H1 (cell line): ENCODE measurements at regions not wholly inside any gene's neighbourhood (a gene's known extent, or its start where the extent isn't known, plus 50 kb on each side); places are given as distances from the start of the nearest gene placed in this dataset.

Experiments used
- CTCF ChIA-PET: fragments of 300-600 bp; sonication (Branson Sonifier 250); formaldehyde crosslinking; loops from one replicate; lab custom pipeline; 2021; ENCODE audit not compliant: partially characterized antibody; lab: Charles Lee
- POLR2A ChIA-PET: fragments of 300-600 bp; sonication (Branson Sonifier 250); formaldehyde crosslinking; loops from one replicate; lab custom pipeline; 2021; ENCODE audit warnings: inconsistent platforms; ENCODE audit not compliant: partially characterized antibody; lab: Charles Lee
- DNase-seq, 2 experiments: peaks; one replicate each; pipeline versions ENCODE4 v3.0.0 to v3.0.0-alpha.2; 2010 to 2022; ENCODE audit warnings: low spot score in 2 of 2, low read depth in 1 of 2, mixed read lengths in 1 of 2
- FAIRE-seq: peaks from 2 replicates; lab custom pipeline; 2011; peaks lifted over from hg19 to GRCh38; lab: Jason Lieb, UNC
- H2AFZ ChIP-seq: 2 replicates; pipeline ENCODE4 v1.8.1; 2012; ENCODE audit warnings: low read length, inconsistent platforms
- H2AK5ac ChIP-seq: 2 replicates; pipeline ENCODE4 v1.6.1; 2013; ENCODE audit warnings: low read depth, low read length
- H2BK120ac ChIP-seq: replicated peaks from 2 replicates; pipeline ENCODE3; 2013; ENCODE audit warnings: low read depth, low read length, inconsistent platforms
- H2BK12ac ChIP-seq: 2 replicates; pipeline ENCODE4 v1.6.1; 2013; ENCODE audit warnings: low read depth, low read length
- H2BK15ac ChIP-seq: 2 replicates; pipeline ENCODE4 v1.6.1; 2013; ENCODE audit warnings: low read length
- H2BK20ac ChIP-seq: 2 replicates; pipeline ENCODE4 v1.6.1; 2013; ENCODE audit warnings: low read length
- H2BK5ac ChIP-seq: 2 replicates; pipeline ENCODE4 v1.6.1; 2013; ENCODE audit warnings: low read depth, low read length
- H3K14ac ChIP-seq: 2 replicates; pipeline ENCODE4 v1.6.1; 2013; ENCODE audit warnings: inconsistent platforms; ENCODE audit not compliant: insufficient read length
- H3K18ac ChIP-seq: 2 replicates; pipeline ENCODE4 v1.6.1; 2013; ENCODE audit warnings: low read length; ENCODE audit errors: extremely low read depth
- H3K23ac ChIP-seq: 2 replicates; pipeline ENCODE4 v1.6.1; 2013; ENCODE audit warnings: inconsistent platforms; ENCODE audit not compliant: insufficient read length
- H3K23me2 ChIP-seq: 2 replicates; pipeline ENCODE4 v1.6.1; 2013; ENCODE audit warnings: low read depth, low read length
- H3K27ac ChIP-seq: 2 replicates; pipeline ENCODE4 v1.6.1; 2011; ENCODE audit warnings: low read depth, low read length, inconsistent platforms
- H3K27me3 ChIP-seq, 4 experiments: replicated peaks in 1 of 4; 1 replicate in 1 of 4; 2 replicates in 3 of 4; pipeline versions ENCODE4 v1.6.1 to v1.8.1; 2011 to 2013; ENCODE audit warnings: low read length in 3 of 4, mild to moderate bottlenecking in 3 of 4, inconsistent platforms in 2 of 4, mixed read lengths in 2 of 4, moderate library complexity in 1 of 4; ENCODE audit not compliant: control insufficient read depth in 3 of 4, insufficient read depth in 3 of 4; ENCODE audit errors: extremely low read depth in 1 of 4
- H3K36me3 ChIP-seq, 4 experiments: 2 replicates each; pipeline versions ENCODE4 v1.6.1 to v1.8.1; 2011 to 2013; ENCODE audit warnings: mild to moderate bottlenecking in 4 of 4, low read length in 3 of 4, moderate library complexity in 2 of 4, control low read depth in 1 of 4, inconsistent platforms in 1 of 4; ENCODE audit not compliant: insufficient read depth in 4 of 4, control insufficient read depth in 2 of 4
- H3K4ac ChIP-seq: replicated peaks from 2 replicates; pipeline ENCODE3; 2013; ENCODE audit warnings: low read length, low read depth, mixed read lengths, inconsistent platforms; ENCODE audit not compliant: insufficient read length
- H3K4me1 ChIP-seq, 4 experiments: replicated peaks in 1 of 4; 1 replicate in 1 of 4; 2 replicates in 3 of 4; pipeline versions ENCODE4 v1.6.1 to v1.8.1; 2011 to 2013; ENCODE audit warnings: low read length in 3 of 4, inconsistent platforms in 2 of 4, mixed read lengths in 1 of 4; ENCODE audit not compliant: insufficient read depth in 4 of 4, control insufficient read depth in 3 of 4
- H3K4me2 ChIP-seq, 2 experiments: 2 replicates each; pipeline versions ENCODE4 v1.6.1 to v1.8.1; 2011 to 2013; ENCODE audit warnings: low read depth in 2 of 2, low read length in 2 of 2, control low read depth in 1 of 2, inconsistent platforms in 1 of 2, mild to moderate bottlenecking in 1 of 2; ENCODE audit not compliant: insufficient read depth in 1 of 2
- H3K4me3 ChIP-seq, 4 experiments: fragments of 200-600, 300-600 bp in 1 of 4; sonication (generic), shearing (Covaris generic), sonication (Bioruptor Twin) in 1 of 4; 2 replicates each; pipeline versions ENCODE4 v1.5.1 to v1.8.1; 2011 to 2016; ENCODE audit warnings: low read length in 4 of 4, low read depth in 3 of 4, control low read depth in 2 of 4, inconsistent platforms in 2 of 4, mild to moderate bottlenecking in 2 of 4, mixed read lengths in 1 of 4, moderate library complexity in 1 of 4; ENCODE audit not compliant: insufficient read depth in 2 of 4; ENCODE audit errors: extremely low read depth in 1 of 4
- H3K56ac ChIP-seq: replicated peaks from 2 replicates; pipeline ENCODE3; 2013; ENCODE audit warnings: low read depth, mild to moderate bottlenecking, mixed read lengths, low read length, inconsistent platforms; ENCODE audit not compliant: insufficient read length
- H3K79me1 ChIP-seq: 2 replicates; pipeline ENCODE4 v1.6.1; 2013; ENCODE audit warnings: low read depth, low read length, control low read depth
- H3K79me2 ChIP-seq, 2 experiments: 2 replicates each; pipeline versions ENCODE4 v1.6.1 to v1.8.1; 2012 to 2013; ENCODE audit warnings: low read length in 2 of 2, mild to moderate bottlenecking in 2 of 2, inconsistent platforms in 1 of 2; ENCODE audit not compliant: insufficient read depth in 2 of 2, control insufficient read depth in 1 of 2
- H3K9ac ChIP-seq, 4 experiments: replicated peaks in 1 of 4; 1 replicate in 1 of 4; 2 replicates in 3 of 4; pipeline versions ENCODE4 v1.6.1 to v1.8.1; 2011 to 2013; ENCODE audit warnings: low read depth in 3 of 4, low read length in 3 of 4, control low read depth in 2 of 4, mild to moderate bottlenecking in 2 of 4, moderate library complexity in 2 of 4, inconsistent platforms in 1 of 4; ENCODE audit errors: extremely low read depth in 1 of 4
- H3K9me3 ChIP-seq, 2 experiments: 2 replicates each; pipeline versions ENCODE4 v1.6.1 to v1.8.1; 2012 to 2013; ENCODE audit warnings: mild to moderate bottlenecking in 2 of 2, moderate library complexity in 2 of 2, control low read depth in 1 of 2, inconsistent platforms in 1 of 2, low read depth in 1 of 2, low read length in 1 of 2, mixed read lengths in 1 of 2; ENCODE audit not compliant: insufficient read depth in 2 of 2
- H4K20me1 ChIP-seq, 2 experiments: replicated peaks in 1 of 2; 2 replicates each; pipeline versions ENCODE3 to v1.8.1; 2011 to 2013; ENCODE audit warnings: inconsistent platforms in 2 of 2, low read length in 2 of 2, mild to moderate bottlenecking in 1 of 2; ENCODE audit not compliant: insufficient read depth in 2 of 2, control insufficient read depth in 1 of 2
- H4K5ac ChIP-seq: 2 replicates; pipeline ENCODE4 v1.6.1; 2013; ENCODE audit warnings: low read length, low read depth, mixed read lengths, inconsistent platforms; ENCODE audit not compliant: insufficient read length
- H4K8ac ChIP-seq: 2 replicates; pipeline ENCODE4 v1.8.0; 2013; ENCODE audit warnings: mild to moderate bottlenecking, moderate library complexity, low read length, inconsistent platforms; ENCODE audit not compliant: insufficient read depth; ENCODE audit errors: extremely low read depth
- H4K91ac ChIP-seq: replicated peaks from 2 replicates; pipeline ENCODE3; 2013; ENCODE audit warnings: low read length, mixed read lengths, inconsistent platforms; ENCODE audit not compliant: insufficient read length
- ASH2L ChIP-seq: fragments of 200-600, 300-600 bp; sonication (generic); IDR thresholded peaks from one replicate; pipeline ENCODE4 v1.7.1; 2017; ENCODE audit warnings: low read length
- ATF3 ChIP-seq: IDR thresholded peaks from 2 replicates; pipeline ENCODE4 v1.6.1; 2011; ENCODE audit warnings: low read depth, mild to moderate bottlenecking, low read length; ENCODE audit not compliant: insufficient read depth
- CHD2 ChIP-seq: IDR thresholded peaks from 2 replicates; pipeline ENCODE4 v1.6.1; 2012; ENCODE audit warnings: low read length, improper control_type of control experiment
- EGR1 ChIP-seq: IDR thresholded peaks from 2 replicates; pipeline ENCODE4 v1.6.1; 2011; ENCODE audit warnings: low read depth, low read length, borderline replicate concordance
- NANOG ChIP-seq: IDR thresholded peaks from 2 replicates; pipeline ENCODE4 v1.6.1; 2011; ENCODE audit warnings: low read length, low read depth, mild to moderate bottlenecking, inconsistent platforms; ENCODE audit not compliant: insufficient read depth, poor library complexity, severe bottlenecking
- NRF1 ChIP-seq: IDR thresholded peaks from 2 replicates; pipeline ENCODE4 v1.6.1; 2011; ENCODE audit warnings: mild to moderate bottlenecking, low read depth, low read length, improper control_type of control experiment
- POLR2AphosphoS5 ChIP-seq: IDR thresholded peaks from 2 replicates; pipeline ENCODE4 v1.6.1; 2011; ENCODE audit warnings: low read depth, low read length
- RAD21 ChIP-seq, 2 experiments: IDR thresholded peaks in 1 of 2; conservative IDR thresholded peaks in 1 of 2; 2 replicates each; pipeline ENCODE4 v1.6.1; 2011; ENCODE audit warnings: low read depth in 2 of 2, low read length in 2 of 2, improper control_type of control experiment in 1 of 2, inconsistent platforms in 1 of 2, mild to moderate bottlenecking in 1 of 2, moderate library complexity in 1 of 2
- RBBP5 ChIP-seq: IDR thresholded peaks from 2 replicates; pipeline ENCODE4 v1.7.1; 2012; ENCODE audit warnings: low read depth, mild to moderate bottlenecking, inconsistent platforms, low read length, moderate library complexity, borderline replicate concordance
- RXRA ChIP-seq: IDR thresholded peaks from 2 replicates; pipeline ENCODE4 v1.6.1; 2011; ENCODE audit warnings: low read depth, mild to moderate bottlenecking, low read length, moderate library complexity; ENCODE audit not compliant: insufficient read depth
- SIRT6 ChIP-seq: IDR thresholded peaks from one replicate; pipeline ENCODE4 v1.7.1; 2012; ENCODE audit warnings: low read length, inconsistent platforms
- SP2 ChIP-seq: IDR thresholded peaks from 2 replicates; pipeline ENCODE4 v1.6.1; 2012; ENCODE audit warnings: mild to moderate bottlenecking, low read length, inconsistent platforms
- SP4 ChIP-seq: IDR thresholded peaks from 2 replicates; pipeline ENCODE4 v1.6.1; 2012; ENCODE audit warnings: low read length, inconsistent platforms
- SRF ChIP-seq: IDR thresholded peaks from 2 replicates; pipeline ENCODE4 v1.6.1; 2011; ENCODE audit warnings: mild to moderate bottlenecking, low read depth, low read length, moderate library complexity
- YY1 ChIP-seq: IDR thresholded peaks from 2 replicates; pipeline ENCODE4 v1.6.1; 2011; ENCODE audit warnings: low read depth, mild to moderate bottlenecking, low read length
- WGBS, 2 experiments: shearing (Covaris generic) in 1 of 2; methylation state at CpG; one replicate each; pipeline versions ENCODE4 v1.1.6 to v1.1.7; 2013 to 2015; ENCODE audit warnings: low lambda C conversion rate in 2 of 2, mixed read lengths in 2 of 2, inconsistent platforms in 1 of 2, low coverage in 1 of 2, missing lambda C conversion rate in 1 of 2; ENCODE audit not compliant: insufficient replicate concordance in 2 of 2, insufficient coverage in 1 of 2, insufficient read length in 1 of 2; ENCODE audit errors: extremely low coverage in 1 of 2, missing lambda C conversion rate in 1 of 2; 5-methylcytosine and 5-hydroxymethylcytosine counted together

- Histone ChIP-seq H2BK15ac (no peak overlapping the region), H4K8ac (no peak overlapping the region), H3K14ac (no peak overlapping the region), H3K27ac (no peak overlapping the region), H3K79me2 (no peaks in the 10 kb centered on the region), H3K79me1 (no peaks in the 10 kb centered on the region), H4K91ac (no peak overlapping the region), H2BK120ac (no peak overlapping the region), H3K23me2 (peaks cover 3% of the 10 kb centered on the region; the same call in 1 of the 2 replicates), H3K23ac (no peak overlapping the region), H2BK12ac (no peak overlapping the region), H2AFZ (no peak overlapping the region), H3K36me3 (no peaks in the 10 kb centered on the region), H3K4me2 (peak overlapping the region; percentile 42 to 80; a peak in 3 of 4 replicates), H2BK5ac (no peak overlapping the region), H2AK5ac (no peak overlapping the region), H4K20me1 (peaks cover 0 to 6% of the 10 kb centered on the region in 2 experiments), H3K4ac (no peak overlapping the region), H4K5ac (no peak overlapping the region), H3K27me3 (peaks cover 42 to 76% (median 73%) of the 10 kb centered on the region in 4 experiments), H3K18ac (no peak overlapping the region), H3K56ac (no peak overlapping the region), H2BK20ac (no peak overlapping the region), H3K4me1 (peaks cover 6 to 13% (median 12%) of the 10 kb centered on the region in 4 experiments; a peak in 6 of 7 replicates), H3K4me3 (peak overlapping the region in 1 of 4 experiments; percentile 59; a peak in 4 of 8 replicates), H3K9me3 (no peaks in the 10 kb centered on the region), H3K9ac (no peak overlapping the region)
- ChIA-PET POLR2A (interaction anchor here (0.7 to 3.1 kb wide), 9 partner anchors 11 to 1500 kb away, joined by 3 to 32 read pairs (median 4); a partner anchor contains a TSS), CTCF (interaction anchor here (0.6 to 6.4 kb wide), 5 partner anchors 13 to 1506 kb away, joined by 3 to 102 read pairs (median 5); no protein-coding TSS in a partner anchor)
- FAIRE-seq (no peak), DNase-seq (no peak)
- WGBS, 2 experiments = 0% methylated on average over 3 of the region's 3 CpGs; no CpG with 5 or more reads in 1 of the 2 experiments
- TF ChIP-seq SP2 = no peak
- TF ChIP-seq YY1 = no peak
- no peak for TF ChIP-seq ATF3
- no peak for TF ChIP-seq CHD2
- TF ChIP-seq EGR1 = no peak
- peak; percentile 98 for TF ChIP-seq NANOG
- TF ChIP-seq RAD21 (IDR thresholded peaks at IDR 0.05 in 1 of 2, conservative IDR thresholded peaks at IDR 0.05 in 1 of 2; ENCODE audit: low read depth in 2 of 2, low read length in 2 of 2) = no peak
- TF ChIP-seq SIRT6 = no peak
- no peak for TF ChIP-seq SP4
- no peak for TF ChIP-seq ASH2L
- no peak for TF ChIP-seq RXRA
- no peak for TF ChIP-seq NRF1
- TF ChIP-seq SRF = no peak
- TF ChIP-seq RBBP5 = no peak
- no peak for TF ChIP-seq POLR2AphosphoS5
Measured at GRCh38 chr6:27770724-27771123, 141.5 kb downstream of the OR2B2 start.
